Sigmoid colon (tissue), 4 donors: ENCODE measurements at regions not wholly inside any gene's neighbourhood (a gene's known extent, or its start where the extent isn't known, plus 50 kb on each side); places are given as distances from the start of the nearest gene placed in this dataset.

Source experiments
- EP300 ChIP-seq, 4 donors: sonication (generic); formaldehyde crosslinking; IDR thresholded peaks; one replicate each; pipeline ENCODE4 v1.6.1; 2017; ENCODE audit warnings: antibody characterized with exemption in 4 of 4
- POLR2A ChIP-seq, 2 donors: fragments of 450-650 bp; IDR thresholded peaks; one replicate each; pipeline ENCODE4 v1.6.1; 2016; ENCODE audit warnings: antibody characterized with exemption in 2 of 2, mild to moderate bottlenecking in 2 of 2, moderate library complexity in 2 of 2
- POLR2AphosphoS5 ChIP-seq, 4 donors: sonication (generic); formaldehyde crosslinking; IDR thresholded peaks; one replicate each; pipeline ENCODE4 v1.6.1; 2017; ENCODE audit warnings: antibody characterized with exemption in 4 of 4
- TF ChIP-seq, protein P1 (sequence below), 4 experiments: fragments of 450-650 bp in 3 of 4; fragments of 200-600 bp in 1 of 4; IDR thresholded peaks; one replicate each; pipeline ENCODE4 v1.5.1; 2016 to 2019; ENCODE audit warnings: antibody characterized with exemption in 4 of 4, mild to moderate bottlenecking in 3 of 4, moderate library complexity in 2 of 4

DNA sequence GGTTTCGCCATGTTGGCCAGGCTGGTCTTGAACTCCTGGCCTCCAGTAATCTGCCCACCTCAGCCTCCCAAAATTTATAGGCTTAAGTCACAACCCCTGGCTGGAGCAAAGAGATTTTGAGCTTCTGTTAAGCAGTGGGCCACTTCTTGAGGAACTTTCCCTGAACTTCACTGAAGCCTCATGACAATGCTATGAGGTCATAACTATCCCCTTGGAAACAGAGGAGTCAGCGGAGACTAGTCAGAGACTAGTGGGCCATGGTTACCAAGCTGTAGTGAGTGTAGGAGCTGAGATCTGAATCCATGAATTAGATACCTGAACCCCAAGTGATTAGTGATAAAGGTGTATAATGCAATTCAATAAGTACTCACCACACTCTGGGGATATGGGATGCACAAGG lies 145.1 kb upstream of the MSX1 start:
- no peak for TF ChIP-seq POLR2A (IDR thresholded peaks at IDR 0.05)
- TF ChIP-seq, protein P1, sequence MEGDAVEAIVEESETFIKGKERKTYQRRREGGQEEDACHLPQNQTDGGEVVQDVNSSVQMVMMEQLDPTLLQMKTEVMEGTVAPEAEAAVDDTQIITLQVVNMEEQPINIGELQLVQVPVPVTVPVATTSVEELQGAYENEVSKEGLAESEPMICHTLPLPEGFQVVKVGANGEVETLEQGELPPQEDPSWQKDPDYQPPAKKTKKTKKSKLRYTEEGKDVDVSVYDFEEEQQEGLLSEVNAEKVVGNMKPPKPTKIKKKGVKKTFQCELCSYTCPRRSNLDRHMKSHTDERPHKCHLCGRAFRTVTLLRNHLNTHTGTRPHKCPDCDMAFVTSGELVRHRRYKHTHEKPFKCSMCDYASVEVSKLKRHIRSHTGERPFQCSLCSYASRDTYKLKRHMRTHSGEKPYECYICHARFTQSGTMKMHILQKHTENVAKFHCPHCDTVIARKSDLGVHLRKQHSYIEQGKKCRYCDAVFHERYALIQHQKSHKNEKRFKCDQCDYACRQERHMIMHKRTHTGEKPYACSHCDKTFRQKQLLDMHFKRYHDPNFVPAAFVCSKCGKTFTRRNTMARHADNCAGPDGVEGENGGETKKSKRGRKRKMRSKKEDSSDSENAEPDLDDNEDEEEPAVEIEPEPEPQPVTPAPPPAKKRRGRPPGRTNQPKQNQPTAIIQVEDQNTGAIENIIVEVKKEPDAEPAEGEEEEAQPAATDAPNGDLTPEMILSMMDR (IDR thresholded peaks at IDR 0.05): no peak
- TF ChIP-seq POLR2AphosphoS5 (IDR thresholded peaks at IDR 0.05): no peak
- TF ChIP-seq EP300 (IDR thresholded peaks at IDR 0.05): no peak
